Keratinocyte (primary cell): ENCODE measurements at regions not wholly inside any gene's neighbourhood (a gene's known extent, or its start where the extent isn't known, plus 50 kb on each side); places are given as distances from the start of the nearest gene placed in this dataset.

Source experiments
- DNase-seq: peaks from one replicate; pipeline ENCODE4 v3.0.0-alpha.2; 2011; ENCODE audit warnings: low read depth, missing footprints, low spot score
- FAIRE-seq: peaks from 2 replicates; lab custom pipeline; 2011; peaks lifted over from hg19 to GRCh38; lab: Jason Lieb, UNC
- H2AFZ ChIP-seq: 2 replicates; pipeline ENCODE4 v1.6.0; 2012; ENCODE audit warnings: low read length, control low read depth, inconsistent platforms; ENCODE audit not compliant: control insufficient read depth
- H3K27ac ChIP-seq: 2 replicates; pipeline ENCODE4 v1.5.1; 2011; ENCODE audit warnings: low read length; ENCODE audit not compliant: control insufficient read depth, insufficient read depth
- H3K27me3 ChIP-seq: 3 replicates; pipeline ENCODE4 v1.6.0; 2011; ENCODE audit warnings: low read length; ENCODE audit not compliant: control insufficient read depth, insufficient read depth; ENCODE audit errors: extremely low read depth
- H3K36me3 ChIP-seq, 2 experiments: 2 replicates in 1 of 2; 3 replicates in 1 of 2; pipeline ENCODE4 v1.5.1; 2011; ENCODE audit warnings: low read length in 2 of 2, mild to moderate bottlenecking in 1 of 2; ENCODE audit not compliant: control insufficient read depth in 2 of 2, insufficient read depth in 2 of 2; ENCODE audit errors: extremely low read depth in 1 of 2
- H3K4me1 ChIP-seq: 3 replicates; pipeline ENCODE4 v1.5.1; 2011; ENCODE audit warnings: low read length; ENCODE audit not compliant: control insufficient read depth, insufficient read depth; ENCODE audit errors: extremely low read depth
- H3K4me2 ChIP-seq: 3 replicates; pipeline ENCODE4 v1.6.0; 2011; ENCODE audit warnings: low read depth, low read length; ENCODE audit not compliant: control insufficient read depth, insufficient read depth; ENCODE audit errors: extremely low read depth
- H3K4me3 ChIP-seq, 3 experiments: fragments of 200-600 bp in 1 of 3; sonication (generic) in 1 of 3; 2 replicates in 2 of 3; 3 replicates in 1 of 3; pipeline ENCODE4 v1.5.1; 2011 to 2016; ENCODE audit warnings: low read length in 3 of 3, mild to moderate bottlenecking in 3 of 3, control low read depth in 2 of 3, inconsistent platforms in 1 of 3, low read depth in 1 of 3, mixed read lengths in 1 of 3, mixed run types in 1 of 3, moderate library complexity in 1 of 3; ENCODE audit not compliant: control insufficient read depth in 2 of 3, insufficient read depth in 2 of 3; ENCODE audit errors: extremely low read depth in 1 of 3
- H3K79me2 ChIP-seq: 2 replicates; pipeline ENCODE4 v1.6.0; 2012; ENCODE audit warnings: low read length; ENCODE audit not compliant: control insufficient read depth, insufficient read depth
- H3K9ac ChIP-seq: 3 replicates; pipeline ENCODE4 v1.6.0; 2011; ENCODE audit warnings: low read length; ENCODE audit not compliant: control insufficient read depth, insufficient read depth; ENCODE audit errors: extremely low read depth
- H3K9me1 ChIP-seq: 3 replicates; pipeline ENCODE4 v1.6.0; 2011; ENCODE audit warnings: low read length; ENCODE audit not compliant: control insufficient read depth, insufficient read depth; ENCODE audit errors: extremely low read depth
- H3K9me3 ChIP-seq: 2 replicates; pipeline ENCODE4 v1.5.1; 2012; ENCODE audit warnings: low read depth, low read length; ENCODE audit not compliant: control insufficient read depth
- H4K20me1 ChIP-seq: 3 replicates; pipeline ENCODE4 v1.6.0; 2011; ENCODE audit warnings: low read length; ENCODE audit not compliant: control insufficient read depth, insufficient read depth; ENCODE audit errors: extremely low read depth
- EZH2 ChIP-seq: IDR thresholded peaks from one replicate; pipeline ENCODE4 v1.6.1; 2012; ENCODE audit warnings: inconsistent platforms, mild to moderate bottlenecking, low read length, moderate library complexity
- dilution Hi-C: fragments of 300-500 bp; cut with MboI; formaldehyde crosslinking; loops from one replicate; pipeline ENCODE4 v1.7.0; 2020; ENCODE audit warnings: low sequenced_read_pairs; ENCODE audit not compliant: extremely low pct_ligation_motif_present
- TF ChIP-seq, protein P1 (sequence below), 3 experiments: IDR thresholded peaks in 1 of 3; conservative IDR thresholded peaks in 1 of 3; optimal IDR thresholded peaks in 1 of 3; 2 replicates in 2 of 3; 3 replicates in 1 of 3; pipeline versions ENCODE3 to v1.5.1; 2011; ENCODE audit warnings: low read length in 3 of 3, mild to moderate bottlenecking in 3 of 3, moderate library complexity in 2 of 3, control low read depth in 1 of 3, inconsistent platforms in 1 of 3; ENCODE audit not compliant: insufficient read depth in 2 of 3; ENCODE audit errors: extremely low read depth in 1 of 3

- dilution Hi-C loops, result no loop called here
- no peak for DNase-seq
- no peak for FAIRE-seq
- Histone ChIP-seq H3K36me3 (no peaks in the 10 kb centered on the region), H3K9ac (no peak overlapping the region), H2AFZ (no peak overlapping the region), H3K79me2 (no peaks in the 10 kb centered on the region), H3K9me3 (no peaks in the 10 kb centered on the region), H4K20me1 (no peaks in the 10 kb centered on the region), H3K4me2 (no peak overlapping the region), H3K27me3 (no peaks in the 10 kb centered on the region), H3K4me1 (no peaks in the 10 kb centered on the region), H3K27ac (no peak overlapping the region), H3K9me1 (no peaks in the 10 kb centered on the region), H3K4me3 (no peak overlapping the region)
- TF ChIP-seq, protein P1, sequence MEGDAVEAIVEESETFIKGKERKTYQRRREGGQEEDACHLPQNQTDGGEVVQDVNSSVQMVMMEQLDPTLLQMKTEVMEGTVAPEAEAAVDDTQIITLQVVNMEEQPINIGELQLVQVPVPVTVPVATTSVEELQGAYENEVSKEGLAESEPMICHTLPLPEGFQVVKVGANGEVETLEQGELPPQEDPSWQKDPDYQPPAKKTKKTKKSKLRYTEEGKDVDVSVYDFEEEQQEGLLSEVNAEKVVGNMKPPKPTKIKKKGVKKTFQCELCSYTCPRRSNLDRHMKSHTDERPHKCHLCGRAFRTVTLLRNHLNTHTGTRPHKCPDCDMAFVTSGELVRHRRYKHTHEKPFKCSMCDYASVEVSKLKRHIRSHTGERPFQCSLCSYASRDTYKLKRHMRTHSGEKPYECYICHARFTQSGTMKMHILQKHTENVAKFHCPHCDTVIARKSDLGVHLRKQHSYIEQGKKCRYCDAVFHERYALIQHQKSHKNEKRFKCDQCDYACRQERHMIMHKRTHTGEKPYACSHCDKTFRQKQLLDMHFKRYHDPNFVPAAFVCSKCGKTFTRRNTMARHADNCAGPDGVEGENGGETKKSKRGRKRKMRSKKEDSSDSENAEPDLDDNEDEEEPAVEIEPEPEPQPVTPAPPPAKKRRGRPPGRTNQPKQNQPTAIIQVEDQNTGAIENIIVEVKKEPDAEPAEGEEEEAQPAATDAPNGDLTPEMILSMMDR (optimal IDR thresholded peaks at IDR 0.05 in 1 of 3, IDR thresholded peaks at IDR 0.05 in 1 of 3, conservative IDR thresholded peaks at IDR 0.05 in 1 of 3; ENCODE audit: extremely low read depth in 1 of 3, insufficient read depth in 2 of 3, low read length in 3 of 3), result no peak
- no peak for TF ChIP-seq EZH2
Observed at GRCh38 chr12:30863839-30864238, 62.7 kb upstream of the TSPAN11 start.

- no peak for DNase-seq
- H3K9me3 ChIP-seq, result no peaks in the 10 kb centered on the region
- H3K27me3 ChIP-seq, result no peaks in the 10 kb centered on the region
- H4K20me1 ChIP-seq, result no peaks in the 10 kb centered on the region
- H3K27ac ChIP-seq, result no peak overlapping the region
- no peak overlapping the region for H3K4me2 ChIP-seq
- H3K4me1 ChIP-seq, result no peaks in the 10 kb centered on the region
- no peaks in the 10 kb centered on the region for H3K9me1 ChIP-seq
- no peak for FAIRE-seq
- TF ChIP-seq EZH2, result no peak
- TF ChIP-seq, protein P1 (optimal IDR thresholded peaks at IDR 0.05 in 1 of 3, IDR thresholded peaks at IDR 0.05 in 1 of 3, conservative IDR thresholded peaks at IDR 0.05 in 1 of 3; ENCODE audit: extremely low read depth in 1 of 3, insufficient read depth in 2 of 3, low read length in 3 of 3), result no peak
- H2AFZ ChIP-seq, result no peak overlapping the region
- no peaks in the 10 kb centered on the region for H3K79me2 ChIP-seq
- H3K9ac ChIP-seq, result no peak overlapping the region
- dilution Hi-C loops, result no loop called here
- no peaks in the 10 kb centered on the region for H3K36me3 ChIP-seq
- no peak overlapping the region for H3K4me3 ChIP-seq
Observed at GRCh38 chr12:30862486-30862885, 64.1 kb upstream of the TSPAN11 start.
